GM13976 (cell line): ENCODE measurements at regions not wholly inside any gene's neighbourhood (a gene's known extent, or its start where the extent isn't known, plus 50 kb on each side); places are given as distances from the start of the nearest gene placed in this dataset.
"Not testable (repeated sequence)": the region's sequence is repeated elsewhere in the genome, so short reads cannot be mapped to it uniquely, and the experiment has no call there.

ENCODE experiments used
- DNase-seq: peaks from one replicate; pipeline ENCODE4 v3.0.0; 2012; ENCODE audit warnings: low spot score
- in situ Hi-C: fragments of 300-500 bp; cut with MboI; formaldehyde crosslinking; loops from one replicate; pipeline ENCODE4 v1.12.0; 2022; ENCODE audit warnings: low sequenced_read_pairs, mixed read lengths, inconsistent platforms; ENCODE audit not compliant: unreplicated experiment
- TF ChIP-seq, protein P1 (sequence below): IDR thresholded peaks from 2 replicates; pipeline ENCODE4 v1.5.1; 2012; ENCODE audit warnings: borderline replicate concordance, mild to moderate bottlenecking; ENCODE audit not compliant: insufficient read depth; ENCODE audit errors: extremely low read depth, missing control alignments, control extremely low read depth

- TF ChIP-seq, protein P1, sequence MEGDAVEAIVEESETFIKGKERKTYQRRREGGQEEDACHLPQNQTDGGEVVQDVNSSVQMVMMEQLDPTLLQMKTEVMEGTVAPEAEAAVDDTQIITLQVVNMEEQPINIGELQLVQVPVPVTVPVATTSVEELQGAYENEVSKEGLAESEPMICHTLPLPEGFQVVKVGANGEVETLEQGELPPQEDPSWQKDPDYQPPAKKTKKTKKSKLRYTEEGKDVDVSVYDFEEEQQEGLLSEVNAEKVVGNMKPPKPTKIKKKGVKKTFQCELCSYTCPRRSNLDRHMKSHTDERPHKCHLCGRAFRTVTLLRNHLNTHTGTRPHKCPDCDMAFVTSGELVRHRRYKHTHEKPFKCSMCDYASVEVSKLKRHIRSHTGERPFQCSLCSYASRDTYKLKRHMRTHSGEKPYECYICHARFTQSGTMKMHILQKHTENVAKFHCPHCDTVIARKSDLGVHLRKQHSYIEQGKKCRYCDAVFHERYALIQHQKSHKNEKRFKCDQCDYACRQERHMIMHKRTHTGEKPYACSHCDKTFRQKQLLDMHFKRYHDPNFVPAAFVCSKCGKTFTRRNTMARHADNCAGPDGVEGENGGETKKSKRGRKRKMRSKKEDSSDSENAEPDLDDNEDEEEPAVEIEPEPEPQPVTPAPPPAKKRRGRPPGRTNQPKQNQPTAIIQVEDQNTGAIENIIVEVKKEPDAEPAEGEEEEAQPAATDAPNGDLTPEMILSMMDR, result no peak
- no peak for DNase-seq
- in situ Hi-C loops, result loop anchor here (25.0 kb wide), 1 partner anchor 422 kb away; no protein-coding TSS in a partner anchor
Measured at GRCh38 chr6:151690303-151690702, 117.2 kb upstream of the ESR1 start.

DNA sequence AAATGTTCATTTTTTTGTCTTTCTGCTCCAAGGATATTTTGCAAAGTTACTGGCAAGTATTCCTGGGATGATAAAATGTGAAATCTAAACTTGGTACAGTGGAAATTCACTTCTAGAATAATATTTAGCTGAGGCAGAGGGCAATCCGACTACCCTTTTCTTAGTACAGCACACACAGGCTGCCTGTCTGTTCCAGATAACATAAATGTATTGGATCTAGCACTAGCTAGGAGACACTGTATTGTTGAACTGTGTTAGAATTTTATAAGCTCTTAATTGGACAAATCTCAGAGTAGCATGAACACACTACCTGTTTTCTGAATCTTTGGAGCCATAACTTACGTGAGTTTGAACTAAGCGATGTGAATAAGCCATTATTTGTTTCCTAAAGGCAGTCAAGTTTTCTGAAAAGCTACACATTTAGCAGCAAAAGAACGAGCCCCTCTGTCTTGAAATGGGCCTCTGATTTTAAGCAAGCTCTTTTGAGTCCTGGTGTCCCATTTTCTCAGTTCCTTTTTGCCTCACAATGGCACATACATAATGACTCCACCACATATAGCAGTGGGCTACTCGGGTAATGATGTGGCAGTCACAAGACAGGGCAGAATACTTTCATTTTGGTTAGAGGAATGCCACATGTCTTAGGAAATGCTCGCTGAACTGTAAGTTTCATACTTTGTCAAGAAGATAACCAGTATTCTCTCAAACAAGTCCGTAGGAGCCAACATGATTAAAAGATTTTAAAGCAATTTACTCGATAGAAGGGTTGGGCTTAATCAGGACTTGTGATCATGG lies 116.5 kb upstream of the ESR1 start:
- no peak for DNase-seq
- TF ChIP-seq, protein P1, result no peak
- in situ Hi-C loops, result loop anchor here (25.0 kb wide), 1 partner anchor 421 kb away; no protein-coding TSS in a partner anchor

GRCh38 chr6:151692216-151692615 lies 115.3 kb upstream of the ESR1 start:
- in situ Hi-C loops, result loop anchor here (25.0 kb wide), 1 partner anchor 420 kb away; no protein-coding TSS in a partner anchor
- TF ChIP-seq, protein P1, result no peak
- no peak for DNase-seq

DNA sequence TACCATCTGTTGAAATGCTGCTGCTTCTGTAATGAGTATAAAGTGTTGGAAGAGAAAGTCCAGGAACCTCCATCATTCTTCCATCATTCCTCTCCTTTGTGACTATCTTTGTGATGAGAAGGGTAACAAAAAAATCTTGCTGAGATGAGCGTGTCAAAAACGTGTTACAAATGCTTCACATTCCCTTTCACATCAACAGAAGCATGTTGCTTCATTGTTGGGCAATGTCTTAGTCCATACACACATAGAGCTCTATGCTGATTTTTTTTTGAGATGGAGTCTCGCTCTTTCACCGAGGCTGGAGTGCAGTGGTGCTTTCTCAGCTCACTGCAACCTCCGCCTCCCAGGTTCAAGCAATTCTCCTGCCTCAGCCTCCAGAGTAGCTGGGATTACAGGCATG lies 114.1 kb upstream of the ESR1 start:
- DNase-seq, result no peak
- TF ChIP-seq, protein P1, result no peak
- in situ Hi-C loops, result loop anchor here (25.0 kb wide), 1 partner anchor 419 kb away; no protein-coding TSS in a partner anchor

GRCh38 chr6:151695156-151695555 lies 112.3 kb upstream of the ESR1 start:
- in situ Hi-C loops, result loop anchor here (25.0 kb wide), 1 partner anchor 417 kb away; no protein-coding TSS in a partner anchor
- TF ChIP-seq, protein P1, result no peak
- no peak for DNase-seq

DNA sequence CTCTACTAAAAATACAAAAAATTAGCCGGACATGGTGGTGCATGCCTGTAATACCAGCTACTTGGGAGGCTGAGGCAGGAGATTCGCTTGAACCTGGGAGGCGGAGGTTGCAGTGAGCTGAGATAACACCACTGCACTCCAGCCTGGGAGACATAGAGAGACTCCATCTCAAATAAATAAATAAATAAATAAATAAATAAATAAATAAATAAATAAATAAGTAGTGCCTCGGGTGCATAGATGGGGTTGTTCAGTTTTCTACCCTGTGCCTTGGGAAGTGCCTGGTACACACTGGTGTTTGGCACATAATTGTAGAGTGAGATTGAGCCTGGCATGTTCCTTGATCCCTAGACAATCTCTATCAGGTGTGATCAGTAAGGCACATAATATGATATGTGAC lies 111.2 kb upstream of the ESR1 start:
- DNase-seq, result not testable (repeated sequence)
- in situ Hi-C loops, result loop anchor here (25.0 kb wide), 1 partner anchor 416 kb away; no protein-coding TSS in a partner anchor
